ENCODE measurements at regions not wholly inside any gene's neighbourhood (a gene's known extent, or its start where the extent isn't known, plus 50 kb on each side); places are given as distances from the start of the nearest gene placed in this dataset.

DNA sequence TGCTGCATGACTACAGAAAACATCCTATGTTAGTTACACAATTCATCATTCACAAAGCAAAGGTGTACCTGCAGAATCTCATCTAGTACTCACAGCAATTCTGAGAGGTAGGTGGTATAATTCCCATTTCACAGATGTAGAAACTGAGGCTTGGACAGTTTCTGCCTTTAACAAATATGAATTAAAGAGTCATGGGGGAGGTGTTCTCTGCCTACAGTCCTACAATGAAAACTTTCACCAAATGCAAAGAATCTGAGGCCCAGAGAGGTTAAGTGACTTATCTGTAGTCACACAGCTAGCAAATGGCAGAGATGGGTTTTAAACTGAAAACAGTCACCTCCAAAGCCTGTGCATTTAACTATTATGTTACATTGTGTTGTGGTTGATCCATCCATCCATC, 171.6 kb upstream of the WSCD2 start:
- ATAC-seq (ENCODE audit: low FRiP score in 2 of 2) (no peak), DNase-seq (no peak)
- no peaks in the 10 kb centered on the region for H3K9me3 ChIP-seq
- TF ChIP-seq POLR2AphosphoS5 (IDR thresholded peaks at IDR 0.05) = no peak
- no peak for TF ChIP-seq EP300 (IDR thresholded peaks at IDR 0.05)
- TF ChIP-seq, protein P1, sequence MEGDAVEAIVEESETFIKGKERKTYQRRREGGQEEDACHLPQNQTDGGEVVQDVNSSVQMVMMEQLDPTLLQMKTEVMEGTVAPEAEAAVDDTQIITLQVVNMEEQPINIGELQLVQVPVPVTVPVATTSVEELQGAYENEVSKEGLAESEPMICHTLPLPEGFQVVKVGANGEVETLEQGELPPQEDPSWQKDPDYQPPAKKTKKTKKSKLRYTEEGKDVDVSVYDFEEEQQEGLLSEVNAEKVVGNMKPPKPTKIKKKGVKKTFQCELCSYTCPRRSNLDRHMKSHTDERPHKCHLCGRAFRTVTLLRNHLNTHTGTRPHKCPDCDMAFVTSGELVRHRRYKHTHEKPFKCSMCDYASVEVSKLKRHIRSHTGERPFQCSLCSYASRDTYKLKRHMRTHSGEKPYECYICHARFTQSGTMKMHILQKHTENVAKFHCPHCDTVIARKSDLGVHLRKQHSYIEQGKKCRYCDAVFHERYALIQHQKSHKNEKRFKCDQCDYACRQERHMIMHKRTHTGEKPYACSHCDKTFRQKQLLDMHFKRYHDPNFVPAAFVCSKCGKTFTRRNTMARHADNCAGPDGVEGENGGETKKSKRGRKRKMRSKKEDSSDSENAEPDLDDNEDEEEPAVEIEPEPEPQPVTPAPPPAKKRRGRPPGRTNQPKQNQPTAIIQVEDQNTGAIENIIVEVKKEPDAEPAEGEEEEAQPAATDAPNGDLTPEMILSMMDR (IDR thresholded peaks at IDR 0.05) = no peak
- no peak for TF ChIP-seq POLR2A (IDR thresholded peaks at IDR 0.05)
- H3K27ac ChIP-seq = no peak overlapping the region
- no peaks in the 10 kb centered on the region for H3K36me3 ChIP-seq
- H3K27me3 ChIP-seq = no peaks in the 10 kb centered on the region
- no peak overlapping the region for H3K4me3 ChIP-seq
- no peaks in the 10 kb centered on the region for H3K4me1 ChIP-seq

DNA sequence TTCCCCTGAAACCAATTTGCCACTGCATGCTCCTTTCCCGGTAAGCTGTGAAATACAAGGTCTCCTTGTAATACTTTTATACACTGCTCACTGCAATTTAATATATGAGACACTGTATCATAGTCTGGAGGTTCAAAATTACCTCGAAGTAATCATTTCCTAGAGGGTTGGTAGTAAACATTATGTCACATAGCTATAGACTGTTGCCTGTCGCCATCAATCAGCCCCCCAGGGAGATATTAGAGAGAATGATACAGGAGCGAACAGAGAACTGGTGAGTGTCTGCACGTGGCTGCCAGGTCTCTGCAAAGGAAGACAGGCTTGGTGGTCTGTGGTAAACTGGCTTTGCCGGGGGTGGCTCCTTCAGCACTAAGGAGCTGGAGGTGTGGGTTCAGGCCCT, 165.5 kb upstream of the WSCD2 start:
- no peaks in the 10 kb centered on the region for H3K27me3 ChIP-seq
- WGBS, 2 donors = 70 to 75% methylated on average over 6 of the region's 6 CpGs
- H3K36me3 ChIP-seq = no peaks in the 10 kb centered on the region
- DNase-seq = no peak
- no peak overlapping the region for H3K4me3 ChIP-seq
- no peak for TF ChIP-seq EP300 (IDR thresholded peaks at IDR 0.05)
- TF ChIP-seq POLR2A (IDR thresholded peaks at IDR 0.05) = no peak
- no peak overlapping the region for H3K27ac ChIP-seq
- H3K4me1 ChIP-seq = no peaks in the 10 kb centered on the region
- no peaks in the 10 kb centered on the region for H3K9me3 ChIP-seq
- ATAC-seq (ENCODE audit: low FRiP score in 2 of 2) = no peak

DNA sequence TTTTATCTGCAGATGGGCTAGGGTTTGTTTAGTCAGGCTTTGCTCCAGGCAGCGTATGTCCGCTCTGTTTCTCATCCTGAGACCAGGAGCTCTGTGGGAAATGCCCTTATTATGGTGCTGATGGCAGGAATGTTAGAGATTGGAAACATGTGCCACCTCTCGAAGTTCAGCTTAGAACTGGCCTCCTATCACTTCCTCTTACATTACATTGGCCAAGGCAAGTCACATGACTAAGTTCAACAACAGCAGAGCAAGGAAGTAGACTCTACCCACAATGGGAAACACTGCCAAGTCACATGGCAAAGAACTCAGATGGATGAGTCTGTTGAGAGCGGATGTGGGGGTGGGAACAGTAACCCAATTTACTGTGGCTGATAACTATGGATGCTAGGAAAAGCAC, 161.9 kb upstream of the WSCD2 start:
- H3K36me3 ChIP-seq = no peaks in the 10 kb centered on the region
- no peaks in the 10 kb centered on the region for H3K4me1 ChIP-seq
- TF ChIP-seq POLR2A (IDR thresholded peaks at IDR 0.05) (no peak), POLR2AphosphoS5 (IDR thresholded peaks at IDR 0.05) (no peak), EP300 (IDR thresholded peaks at IDR 0.05) (no peak)
- TF ChIP-seq, protein P1 (IDR thresholded peaks at IDR 0.05) = no peak
- H3K9me3 ChIP-seq = no peaks in the 10 kb centered on the region
- no peak for DNase-seq
- no peak overlapping the region for H3K4me3 ChIP-seq
- H3K27me3 ChIP-seq = no peaks in the 10 kb centered on the region
- no peak overlapping the region for H3K27ac ChIP-seq
- no peak for ATAC-seq (ENCODE audit: low FRiP score in 2 of 2)
- 64% methylated on average over 4 of the region's 4 CpGs for WGBS, 2 donors

DNA sequence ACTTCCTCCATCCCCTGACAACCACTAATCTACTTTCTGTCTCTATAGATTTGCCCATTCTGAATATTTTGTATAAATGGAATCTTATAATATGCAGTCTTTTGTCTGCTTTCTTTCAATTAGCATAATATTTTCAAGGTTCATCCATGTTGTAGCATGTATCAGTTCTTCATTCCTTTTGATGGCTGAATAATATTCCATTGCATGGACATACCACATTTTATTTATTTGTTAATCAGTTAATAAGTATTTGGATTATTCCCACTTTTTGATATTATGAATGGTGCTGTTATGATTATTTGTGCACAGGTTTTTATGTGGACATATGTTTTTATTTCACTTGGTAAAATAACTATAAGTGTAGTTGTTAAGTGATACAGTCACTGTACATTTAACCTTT, 155.1 kb upstream of the WSCD2 start:
- Histone ChIP-seq H3K27me3 (no peaks in the 10 kb centered on the region), H3K36me3 (no peaks in the 10 kb centered on the region), H3K27ac (no peak overlapping the region), H3K4me3 (no peak overlapping the region), H3K9me3 (peaks cover 0 to 7% (median 0%) of the 10 kb centered on the region in 4 donors), H3K4me1 (no peaks in the 10 kb centered on the region)
- TF ChIP-seq POLR2AphosphoS5 (IDR thresholded peaks at IDR 0.05) (no peak), EP300 (IDR thresholded peaks at IDR 0.05) (no peak), POLR2A (IDR thresholded peaks at IDR 0.05) (no peak)
- TF ChIP-seq, protein P1 (IDR thresholded peaks at IDR 0.05) = no peak
- DNase-seq = no peak
- ATAC-seq (ENCODE audit: low FRiP score in 2 of 2) = no peak

DNA sequence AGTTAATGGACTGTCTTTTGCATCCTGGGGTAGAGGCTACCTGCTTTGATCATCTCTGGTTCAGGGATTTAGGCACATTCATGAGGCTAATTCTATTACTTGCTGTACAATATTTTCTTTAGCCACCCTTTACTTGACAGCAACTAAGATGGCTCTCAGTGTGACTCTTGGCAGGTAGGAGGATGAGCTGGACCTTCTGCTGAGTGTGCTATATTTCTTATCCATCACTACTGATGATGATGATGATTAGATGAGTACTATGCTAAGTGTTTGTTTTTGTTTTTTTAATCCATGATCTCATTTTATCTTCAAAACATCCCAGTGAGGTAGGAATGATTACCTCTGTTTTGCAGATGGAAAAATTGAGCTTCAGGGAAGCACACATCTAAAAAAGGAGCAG, 152.8 kb upstream of the WSCD2 start:
- ATAC-seq (ENCODE audit: low FRiP score in 2 of 2) = no peak

More for the DNA sequence above, 152.8 kb upstream of the WSCD2 start:
- Histone ChIP-seq H3K27ac (no peak overlapping the region), H3K36me3 (no peaks in the 10 kb centered on the region), H3K9me3 (peaks cover 0 to 7% (median 0%) of the 10 kb centered on the region in 4 donors), H3K27me3 (no peaks in the 10 kb centered on the region), H3K4me1 (no peaks in the 10 kb centered on the region), H3K4me3 (no peak overlapping the region)
- TF ChIP-seq EP300 (IDR thresholded peaks at IDR 0.05) (no peak), POLR2A (IDR thresholded peaks at IDR 0.05) (no peak), POLR2AphosphoS5 (IDR thresholded peaks at IDR 0.05) (no peak)
- TF ChIP-seq, protein P1 (IDR thresholded peaks at IDR 0.05) = no peak
- DNase-seq = no peak

Data from upper lobe of left lung (tissue), 6 donors.